Glutamatergic neuron (in vitro differentiated cells): ENCODE measurements at regions not wholly inside any gene's neighbourhood (a gene's known extent, or its start where the extent isn't known, plus 50 kb on each side); places are given as distances from the start of the nearest gene placed in this dataset.

Experiments
- DNase-seq: peaks from one replicate; pipeline ENCODE4 v3.0.0; 2022
- H3K27ac Mint-ChIP-seq: one replicate; pipeline ENCODE4 v1.8.0; 2020; ENCODE audit warnings: mild to moderate bottlenecking, mixed read lengths, inconsistent platforms; ENCODE audit not compliant: unreplicated experiment
- H3K27me3 Mint-ChIP-seq: one replicate; pipeline ENCODE4 v1.8.0; 2020; ENCODE audit warnings: mild to moderate bottlenecking, moderate library complexity, mixed read lengths, inconsistent platforms; ENCODE audit not compliant: unreplicated experiment
- H3K36me3 Mint-ChIP-seq: one replicate; pipeline ENCODE4 v1.8.0; 2020; ENCODE audit warnings: mild to moderate bottlenecking, mixed read lengths, inconsistent platforms; ENCODE audit not compliant: unreplicated experiment
- H3K4me1 Mint-ChIP-seq: one replicate; pipeline ENCODE4 v1.8.0; 2020; ENCODE audit warnings: mild to moderate bottlenecking, low read depth, mixed read lengths, inconsistent platforms; ENCODE audit not compliant: unreplicated experiment
- H3K4me3 Mint-ChIP-seq: one replicate; pipeline ENCODE4 v1.8.0; 2020; ENCODE audit warnings: mild to moderate bottlenecking, mixed read lengths, inconsistent platforms; ENCODE audit not compliant: unreplicated experiment
- H3K9me3 Mint-ChIP-seq: one replicate; pipeline ENCODE4 v1.8.0; 2020; ENCODE audit warnings: mild to moderate bottlenecking, moderate library complexity, mixed read lengths, inconsistent platforms; ENCODE audit not compliant: unreplicated experiment
- TF ChIP-seq, protein P1 (sequence below): fragments of 200-600 bp; sonication (generic); IDR thresholded peaks from one replicate; pipeline ENCODE4 v1.5.0; 2021; ENCODE audit not compliant: partially characterized antibody, unreplicated experiment

DNA sequence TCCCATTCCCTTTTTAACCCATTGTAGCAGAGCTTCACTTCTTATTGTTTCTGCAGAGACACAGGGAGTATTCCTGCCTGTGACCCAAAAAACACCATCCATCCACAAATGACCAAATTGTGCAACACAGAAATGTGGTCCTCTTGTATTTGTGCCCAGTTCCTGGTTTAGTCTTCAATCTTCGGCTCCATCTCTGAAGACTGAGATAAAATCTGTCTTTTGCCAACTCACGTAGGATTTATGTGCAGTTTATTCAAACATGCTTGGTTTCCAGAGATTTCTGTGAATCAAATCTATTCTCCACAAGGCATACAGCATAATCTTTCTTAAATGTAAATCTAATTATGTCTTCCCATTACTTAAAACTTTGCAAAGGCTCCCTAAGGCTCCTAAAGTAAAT lies 307.0 kb downstream of the AASDHPPT start:
- H3K4me3 Mint-ChIP-seq: no peak overlapping the region
- no peaks in the 10 kb centered on the region for H3K36me3 Mint-ChIP-seq
- TF ChIP-seq, protein P1, sequence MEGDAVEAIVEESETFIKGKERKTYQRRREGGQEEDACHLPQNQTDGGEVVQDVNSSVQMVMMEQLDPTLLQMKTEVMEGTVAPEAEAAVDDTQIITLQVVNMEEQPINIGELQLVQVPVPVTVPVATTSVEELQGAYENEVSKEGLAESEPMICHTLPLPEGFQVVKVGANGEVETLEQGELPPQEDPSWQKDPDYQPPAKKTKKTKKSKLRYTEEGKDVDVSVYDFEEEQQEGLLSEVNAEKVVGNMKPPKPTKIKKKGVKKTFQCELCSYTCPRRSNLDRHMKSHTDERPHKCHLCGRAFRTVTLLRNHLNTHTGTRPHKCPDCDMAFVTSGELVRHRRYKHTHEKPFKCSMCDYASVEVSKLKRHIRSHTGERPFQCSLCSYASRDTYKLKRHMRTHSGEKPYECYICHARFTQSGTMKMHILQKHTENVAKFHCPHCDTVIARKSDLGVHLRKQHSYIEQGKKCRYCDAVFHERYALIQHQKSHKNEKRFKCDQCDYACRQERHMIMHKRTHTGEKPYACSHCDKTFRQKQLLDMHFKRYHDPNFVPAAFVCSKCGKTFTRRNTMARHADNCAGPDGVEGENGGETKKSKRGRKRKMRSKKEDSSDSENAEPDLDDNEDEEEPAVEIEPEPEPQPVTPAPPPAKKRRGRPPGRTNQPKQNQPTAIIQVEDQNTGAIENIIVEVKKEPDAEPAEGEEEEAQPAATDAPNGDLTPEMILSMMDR: no peak
- H3K9me3 Mint-ChIP-seq: no peaks in the 10 kb centered on the region
- peaks cover 6% of the 10 kb centered on the region for H3K27me3 Mint-ChIP-seq
- H3K27ac Mint-ChIP-seq: no peak overlapping the region
- DNase-seq: no peak
- H3K4me1 Mint-ChIP-seq: no peaks in the 10 kb centered on the region

DNA sequence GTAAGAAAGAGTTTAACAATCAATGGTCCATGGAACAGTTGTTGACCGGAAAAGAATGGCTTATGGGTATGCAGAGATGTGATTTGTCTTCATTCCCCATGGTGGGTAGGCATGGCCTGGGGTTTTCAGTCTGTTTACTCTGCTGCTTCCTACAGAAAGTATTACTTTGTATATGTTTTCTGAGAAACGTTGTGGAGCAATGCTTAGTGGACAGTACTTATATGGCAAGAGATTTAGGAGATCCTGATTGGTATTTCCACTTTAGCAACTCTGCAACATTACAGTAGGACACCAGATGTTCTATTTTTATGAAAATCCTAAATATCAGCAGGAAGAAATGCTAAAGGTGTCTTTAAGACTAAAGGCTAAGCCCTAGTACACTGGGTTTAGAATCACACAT lies 309.1 kb downstream of the AASDHPPT start:
- Mint-ChIP-seq H3K36me3 (no peaks in the 10 kb centered on the region), H3K9me3 (no peaks in the 10 kb centered on the region), H3K27me3 (peaks cover 6% of the 10 kb centered on the region), H3K4me1 (no peaks in the 10 kb centered on the region), H3K27ac (no peak overlapping the region), H3K4me3 (no peak overlapping the region)
- no peak for DNase-seq
- TF ChIP-seq, protein P1: no peak

DNA sequence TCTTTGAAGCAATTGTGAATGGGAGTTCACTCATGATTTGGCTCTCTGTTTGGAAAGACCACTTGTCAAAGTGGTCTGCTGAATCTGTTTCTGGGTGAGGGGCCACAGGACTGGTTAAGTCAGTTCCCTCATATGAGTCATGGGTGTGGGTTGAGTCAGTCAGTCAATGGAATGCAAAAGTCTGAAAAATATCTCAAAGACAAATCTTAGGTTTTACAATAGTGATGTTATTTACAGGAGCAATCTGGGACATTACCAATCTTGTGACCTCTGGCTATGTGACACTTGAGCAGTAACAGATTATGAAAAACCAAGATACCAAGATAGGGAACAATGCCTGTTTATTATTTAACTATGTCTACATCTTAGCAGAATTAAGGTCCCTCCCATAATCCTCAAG lies 311.6 kb downstream of the AASDHPPT start:
- H3K4me3 Mint-ChIP-seq: no peak overlapping the region
- no peak for DNase-seq
- H3K27ac Mint-ChIP-seq: no peak overlapping the region
- no peaks in the 10 kb centered on the region for H3K9me3 Mint-ChIP-seq
- H3K36me3 Mint-ChIP-seq: no peaks in the 10 kb centered on the region
- H3K27me3 Mint-ChIP-seq: peaks cover 6% of the 10 kb centered on the region
- TF ChIP-seq, protein P1: no peak
- H3K4me1 Mint-ChIP-seq: no peaks in the 10 kb centered on the region

DNA sequence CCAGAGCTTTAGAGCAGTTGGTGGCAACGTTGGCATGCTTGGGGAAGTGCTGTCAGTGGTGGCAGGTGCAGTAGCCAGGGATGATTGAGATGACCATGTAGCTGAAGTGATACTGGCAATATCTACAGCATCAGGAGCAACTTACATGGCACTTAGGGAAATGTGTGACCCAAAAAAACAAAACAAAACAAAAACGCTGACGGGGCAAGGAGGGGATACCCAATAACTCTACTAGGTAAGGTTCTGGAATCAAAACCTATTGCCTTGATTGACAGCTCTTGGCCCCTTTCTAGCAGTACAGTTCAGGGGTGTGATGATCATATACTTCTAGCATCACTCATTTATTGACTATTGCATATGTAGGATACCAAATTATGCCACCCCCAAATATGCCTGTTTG lies 312.6 kb downstream of the AASDHPPT start:
- no peaks in the 10 kb centered on the region for H3K4me1 Mint-ChIP-seq
- H3K9me3 Mint-ChIP-seq: no peaks in the 10 kb centered on the region
- H3K36me3 Mint-ChIP-seq: no peaks in the 10 kb centered on the region
- TF ChIP-seq, protein P1: no peak
- H3K4me3 Mint-ChIP-seq: no peak overlapping the region
- H3K27me3 Mint-ChIP-seq: peaks cover 6% of the 10 kb centered on the region
- H3K27ac Mint-ChIP-seq: no peak overlapping the region
- no peak for DNase-seq

DNA sequence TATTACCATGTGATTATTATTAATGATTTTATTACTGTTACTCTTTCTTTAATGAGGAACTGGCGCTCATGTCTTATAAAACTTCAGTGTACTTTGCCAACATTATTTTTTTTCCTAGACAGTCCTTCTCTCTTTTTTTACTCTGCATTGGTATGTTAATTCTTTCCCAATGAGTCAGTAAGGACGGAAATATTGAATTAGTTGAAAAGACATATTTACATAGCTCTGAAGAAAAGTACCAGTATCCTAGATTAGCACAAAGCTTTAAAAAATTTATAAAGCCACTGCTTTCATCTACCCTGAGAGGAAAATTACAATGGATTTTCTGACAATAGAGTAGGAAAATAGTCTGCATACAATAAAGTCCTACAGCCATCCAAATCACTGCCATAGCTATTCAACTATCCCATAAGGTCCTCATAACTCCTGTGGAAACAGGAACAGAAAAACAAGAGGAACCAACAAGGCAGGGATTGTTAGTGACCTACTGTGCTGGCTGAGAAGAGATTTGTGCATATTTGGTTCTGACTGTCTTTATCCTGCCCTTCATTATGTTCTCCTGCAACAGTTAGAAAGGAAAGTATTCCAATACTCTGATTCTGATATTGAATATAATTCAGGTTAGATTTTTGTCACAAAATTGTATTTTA lies 314.4 kb downstream of the AASDHPPT start:
- TF ChIP-seq, protein P1: no peak
- no peak for DNase-seq
- H3K27me3 Mint-ChIP-seq: peaks cover 8% of the 10 kb centered on the region
- H3K9me3 Mint-ChIP-seq: peaks cover 3% of the 10 kb centered on the region
- no peak overlapping the region for H3K4me3 Mint-ChIP-seq
- peaks cover 7% of the 10 kb centered on the region for H3K36me3 Mint-ChIP-seq
- no peaks in the 10 kb centered on the region for H3K4me1 Mint-ChIP-seq
- H3K27ac Mint-ChIP-seq: no peak overlapping the region
